PFSK-1 (cell line): ENCODE measurements at regions not wholly inside any gene's neighbourhood (a gene's known extent, or its start where the extent isn't known, plus 50 kb on each side); places are given as distances from the start of the nearest gene placed in this dataset.

Experiments used
- POLR2AphosphoS5 ChIP-seq: IDR thresholded peaks from 2 replicates; pipeline ENCODE4 v1.6.1; 2012; ENCODE audit warnings: low read depth, mild to moderate bottlenecking, control low read depth, low read length, moderate library complexity
- SIN3A ChIP-seq: IDR thresholded peaks from 2 replicates; pipeline ENCODE4 v1.6.1; 2012; ENCODE audit warnings: mild to moderate bottlenecking, low read length, moderate library complexity, borderline replicate concordance; ENCODE audit not compliant: insufficient read depth

DNA sequence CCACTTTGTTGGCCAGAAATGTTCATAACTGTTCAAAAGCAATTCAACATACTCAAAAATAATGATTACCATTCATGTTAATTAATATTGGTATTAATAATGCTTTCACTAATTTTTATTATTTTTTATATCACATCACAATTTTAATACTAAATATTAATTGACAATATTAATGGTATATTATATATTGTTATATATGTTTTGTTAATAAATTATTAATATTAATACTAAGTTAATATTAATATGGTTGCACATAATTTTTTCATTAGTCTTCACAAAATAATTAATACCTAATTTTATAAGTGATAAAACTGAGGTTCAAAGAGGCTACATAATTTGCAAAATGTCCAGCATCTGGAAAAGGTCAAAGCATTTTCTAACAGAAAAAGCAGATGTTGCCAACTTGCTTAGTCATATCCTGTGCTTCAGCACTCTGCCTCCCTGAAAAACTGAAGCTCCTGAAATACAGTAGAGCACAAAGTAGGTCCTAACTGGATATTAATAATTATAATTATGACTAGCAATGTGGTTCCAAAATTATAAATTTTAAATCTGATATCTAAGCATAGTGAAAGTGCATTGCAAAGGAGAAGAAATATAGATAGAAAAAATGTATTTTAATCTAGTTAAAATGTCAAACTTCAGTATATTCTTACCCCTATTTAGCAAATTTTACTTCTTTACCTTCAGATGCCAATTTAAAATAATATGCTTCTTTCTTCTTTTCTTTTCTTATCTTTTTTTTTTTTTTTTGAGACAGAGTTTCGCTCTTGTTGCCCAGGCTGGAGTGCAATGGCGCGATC is 123.2 kb upstream of the TNFSF4 start:
- TF ChIP-seq POLR2AphosphoS5 (no peak), SIN3A (no peak)
